ENCODE measurements at regions not wholly inside any gene's neighbourhood (a gene's known extent, or its start where the extent isn't known, plus 50 kb on each side); places are given as distances from the start of the nearest gene placed in this dataset.

- TF ChIP-seq CTCF (IDR thresholded peaks at IDR 0.05) (no peak), SIN3A (IDR thresholded peaks at IDR 0.05; ENCODE audit: borderline replicate concordance, insufficient read depth, low read depth, low read length) (no peak), POLR2AphosphoS5 (IDR thresholded peaks at IDR 0.05; ENCODE audit: low read depth, low read length) (no peak), TCF7L2 (IDR thresholded peaks at IDR 0.05; ENCODE audit: low read depth, low read length) (no peak), REST (IDR thresholded peaks at IDR 0.05; ENCODE audit: insufficient read depth in 1 of 2, low read depth in 2 of 2, low read length in 1 of 2) (no peak)
- ChIA-PET CTCF (no interaction called here), POLR2A (no interaction called here)
- Histone ChIP-seq H3K4me1 (ENCODE audit: control insufficient read depth, insufficient read depth, low read length) (no peaks in the 10 kb centered on the region), H3K27me3 (ENCODE audit: control insufficient read depth, insufficient read depth, low read length) (peaks cover 10% of the 10 kb centered on the region), H3K9me3 (ENCODE audit: control insufficient read depth, insufficient read depth, low read depth, low read length) (no peaks in the 10 kb centered on the region), H3K36me3 (ENCODE audit: control insufficient read depth, insufficient read depth, low read length) (no peaks in the 10 kb centered on the region), H3K4me3 (ENCODE audit: low read depth in 2 of 2, low read length in 2 of 2) (no peak overlapping the region), H3K27ac (ENCODE audit: low read length) (no peak overlapping the region)
- intact Hi-C loops (cut with micrococcal nuclease; ENCODE audit: unreplicated experiment), result no loop called here
- no TSS peak for BruUV-seq (replicated peaks)
- in situ Hi-C loops (cut with HindIII; ENCODE audit: low pct_unique_long_range_greater_than_20kb, low sequenced_read_pairs), result no loop called here
- no peak for ATAC-seq
- DNase-seq (ENCODE audit: low read depth, low spot score), result no peak
These were observed 318.1 kb upstream of the B3GAT1 start for GRCh38 chr11:134730101-134730500.

GRCh38 chr11:134728186-134728585, 316.1 kb upstream of the B3GAT1 start:
- Histone ChIP-seq H3K4me3 (ENCODE audit: low read depth in 2 of 2, low read length in 2 of 2) (no peak overlapping the region), H3K27me3 (ENCODE audit: control insufficient read depth, insufficient read depth, low read length) (peaks cover 14% of the 10 kb centered on the region), H3K9me3 (ENCODE audit: control insufficient read depth, insufficient read depth, low read depth, low read length) (no peaks in the 10 kb centered on the region), H3K36me3 (ENCODE audit: control insufficient read depth, insufficient read depth, low read length) (no peaks in the 10 kb centered on the region), H3K4me1 (ENCODE audit: control insufficient read depth, insufficient read depth, low read length) (no peaks in the 10 kb centered on the region), H3K27ac (ENCODE audit: low read length) (no peak overlapping the region)
- ATAC-seq (no peak), DNase-seq (ENCODE audit: low read depth, low spot score) (no peak)
- CTCF ChIA-PET, result no interaction called here
- intact Hi-C loops (cut with micrococcal nuclease; ENCODE audit: unreplicated experiment) (no loop called here), in situ Hi-C loops (cut with HindIII; ENCODE audit: low pct_unique_long_range_greater_than_20kb, low sequenced_read_pairs) (no loop called here)
- TF ChIP-seq CTCF (IDR thresholded peaks at IDR 0.05) (no peak), TCF7L2 (IDR thresholded peaks at IDR 0.05; ENCODE audit: low read depth, low read length) (no peak), SIN3A (IDR thresholded peaks at IDR 0.05; ENCODE audit: borderline replicate concordance, insufficient read depth, low read depth, low read length) (no peak)
- BruUV-seq (replicated peaks), result no TSS peak
- POLR2A ChIA-PET, result no interaction called here

Measured in Panc1 (cell line).